Smooth muscle cell (in vitro differentiated cells): ENCODE measurements at regions not wholly inside any gene's neighbourhood (a gene's known extent, or its start where the extent isn't known, plus 50 kb on each side); places are given as distances from the start of the nearest gene placed in this dataset.

Experiments
- DNase-seq: peaks from one replicate; lab custom pipeline; 2025; ENCODE audit not compliant: unreplicated experiment; lab: John Stamatoyannopoulos, UW
- H2AFZ ChIP-seq: fragments of 200-600 bp; sonication (generic); 2 replicates; pipeline ENCODE4 v1.6.0; 2016; ENCODE audit warnings: antibody characterized with exemption, low read depth, mild to moderate bottlenecking
- H3F3A ChIP-seq: fragments of 200-600 bp; sonication (generic); 2 replicates; pipeline ENCODE4 v1.6.0; 2017; ENCODE audit warnings: antibody characterized with exemption, low read depth
- H3K27ac ChIP-seq: fragments of 200-600 bp; sonication (generic); 2 replicates; pipeline ENCODE4 v1.5.1; 2016; ENCODE audit warnings: low read depth, mild to moderate bottlenecking
- H3K27me3 ChIP-seq: fragments of 200-600 bp; sonication (generic); 2 replicates; pipeline ENCODE4 v1.6.1; 2016; ENCODE audit warnings: low read depth, mild to moderate bottlenecking
- H3K36me3 ChIP-seq: fragments of 200-600 bp; sonication (generic); 2 replicates; pipeline ENCODE4 v1.5.1; 2016; ENCODE audit warnings: low read depth
- H3K4me1 ChIP-seq: fragments of 200-600 bp; sonication (generic); 2 replicates; pipeline ENCODE4 v1.5.1; 2016; ENCODE audit warnings: low read depth
- H3K4me2 ChIP-seq: fragments of 200-600 bp; sonication (generic); 2 replicates; pipeline ENCODE4 v1.6.0; 2016; ENCODE audit warnings: mild to moderate bottlenecking
- H3K4me3 ChIP-seq: fragments of 200-600 bp; sonication (generic); 2 replicates; pipeline ENCODE4 v1.5.1; 2016; ENCODE audit warnings: mild to moderate bottlenecking
- H3K79me2 ChIP-seq: fragments of 200-600 bp; sonication (generic); 2 replicates; pipeline ENCODE4 v1.6.0; 2016; ENCODE audit warnings: low read depth, mild to moderate bottlenecking
- H3K9ac ChIP-seq: fragments of 200-600 bp; sonication (generic); 2 replicates; pipeline ENCODE4 v1.6.0; 2016; ENCODE audit warnings: low read depth
- H3K9me3 ChIP-seq: fragments of 200-600 bp; sonication (generic); replicated peaks from 2 replicates; pipeline ENCODE4 v1.5.1; 2016; ENCODE audit warnings: low read depth
- H4K20me1 ChIP-seq: fragments of 200-600 bp; sonication (generic); 2 replicates; pipeline ENCODE4 v1.6.0; 2016; ENCODE audit warnings: low read depth
- WGBS: methylation state at CpG from one replicate; pipeline ENCODE4 v1.1.7; 2016; ENCODE audit warnings: low lambda C conversion rate; 5-methylcytosine and 5-hydroxymethylcytosine counted together
- TF ChIP-seq, protein P1 (sequence below): fragments of 200-600 bp; sonication (generic); IDR thresholded peaks from 2 replicates; pipeline ENCODE4 v1.5.1; 2017; ENCODE audit warnings: borderline replicate concordance, mild to moderate bottlenecking, antibody characterized with exemption; ENCODE audit not compliant: insufficient read depth, poor library complexity, severe bottlenecking

DNA sequence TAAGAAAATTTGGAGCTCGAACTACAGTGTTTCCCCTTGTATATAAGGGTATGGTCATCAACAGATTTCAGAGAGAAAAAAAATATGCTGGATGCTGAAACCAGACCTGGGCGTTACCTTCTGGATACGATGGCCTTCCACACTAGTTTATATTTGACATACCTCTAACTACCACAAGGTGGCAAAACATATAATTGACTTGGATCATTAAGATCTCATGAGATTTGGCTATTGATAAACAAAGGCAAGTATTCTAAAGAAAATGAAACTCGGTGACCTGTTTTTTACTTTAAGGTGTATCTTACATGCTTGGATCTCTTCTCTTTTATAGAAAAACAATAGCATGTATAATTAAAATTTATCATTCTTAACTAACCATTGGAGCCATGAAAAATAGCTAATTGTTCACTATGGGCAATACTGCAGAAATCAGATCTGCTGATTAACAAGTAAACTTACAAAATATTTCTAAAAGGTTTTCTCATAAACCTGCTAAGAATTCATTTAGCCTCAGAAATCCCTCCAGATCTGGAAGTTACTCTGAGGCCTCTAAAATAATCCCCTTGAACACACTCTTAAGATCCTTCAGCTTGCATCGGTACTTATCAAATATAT, 300.6 kb upstream of the KCNH8 start:
- H3K27me3 ChIP-seq, result no peaks in the 10 kb centered on the region
- no peak overlapping the region for H3K4me2 ChIP-seq
- TF ChIP-seq, protein P1, sequence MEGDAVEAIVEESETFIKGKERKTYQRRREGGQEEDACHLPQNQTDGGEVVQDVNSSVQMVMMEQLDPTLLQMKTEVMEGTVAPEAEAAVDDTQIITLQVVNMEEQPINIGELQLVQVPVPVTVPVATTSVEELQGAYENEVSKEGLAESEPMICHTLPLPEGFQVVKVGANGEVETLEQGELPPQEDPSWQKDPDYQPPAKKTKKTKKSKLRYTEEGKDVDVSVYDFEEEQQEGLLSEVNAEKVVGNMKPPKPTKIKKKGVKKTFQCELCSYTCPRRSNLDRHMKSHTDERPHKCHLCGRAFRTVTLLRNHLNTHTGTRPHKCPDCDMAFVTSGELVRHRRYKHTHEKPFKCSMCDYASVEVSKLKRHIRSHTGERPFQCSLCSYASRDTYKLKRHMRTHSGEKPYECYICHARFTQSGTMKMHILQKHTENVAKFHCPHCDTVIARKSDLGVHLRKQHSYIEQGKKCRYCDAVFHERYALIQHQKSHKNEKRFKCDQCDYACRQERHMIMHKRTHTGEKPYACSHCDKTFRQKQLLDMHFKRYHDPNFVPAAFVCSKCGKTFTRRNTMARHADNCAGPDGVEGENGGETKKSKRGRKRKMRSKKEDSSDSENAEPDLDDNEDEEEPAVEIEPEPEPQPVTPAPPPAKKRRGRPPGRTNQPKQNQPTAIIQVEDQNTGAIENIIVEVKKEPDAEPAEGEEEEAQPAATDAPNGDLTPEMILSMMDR, result peak; percentile 33
- H2AFZ ChIP-seq, result no peak overlapping the region
- H4K20me1 ChIP-seq, result no peaks in the 10 kb centered on the region
- H3K4me1 ChIP-seq, result no peaks in the 10 kb centered on the region
- H3K27ac ChIP-seq, result no peak overlapping the region
- no peaks in the 10 kb centered on the region for H3K79me2 ChIP-seq
- H3K4me3 ChIP-seq, result no peak overlapping the region
- H3F3A ChIP-seq, result no peaks in the 10 kb centered on the region
- no peaks in the 10 kb centered on the region for H3K36me3 ChIP-seq
- no peaks in the 10 kb centered on the region for H3K9me3 ChIP-seq
- no peak for DNase-seq
- WGBS, result 64% methylated on average over 5 of the region's 5 CpGs
- H3K9ac ChIP-seq, result no peak overlapping the region

DNA sequence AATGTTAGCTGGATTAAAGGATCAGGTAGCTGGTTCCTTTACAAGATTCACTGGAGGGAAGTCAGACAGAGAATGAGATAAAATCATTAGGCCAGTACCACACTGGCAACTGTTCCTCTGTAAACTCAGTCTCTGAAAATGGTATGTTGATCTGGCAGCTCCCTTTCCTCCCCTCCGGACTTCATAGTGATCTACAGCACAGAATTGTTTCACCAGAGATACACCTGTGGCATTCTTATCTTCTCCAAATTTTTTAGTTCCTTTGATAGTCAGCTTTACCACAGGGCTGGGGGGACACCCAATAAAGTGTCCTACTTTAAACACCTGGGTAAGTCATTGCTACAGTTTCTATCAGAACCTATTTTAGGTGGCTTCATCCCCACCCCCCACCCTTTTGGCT, 304.3 kb upstream of the KCNH8 start:
- no peaks in the 10 kb centered on the region for H3K79me2 ChIP-seq
- H2AFZ ChIP-seq, result no peak overlapping the region
- H3K9ac ChIP-seq, result no peak overlapping the region
- DNase-seq, result no peak
- H3F3A ChIP-seq, result no peaks in the 10 kb centered on the region
- no peaks in the 10 kb centered on the region for H3K27me3 ChIP-seq
- TF ChIP-seq, protein P1, result no peak
- H3K4me3 ChIP-seq, result no peak overlapping the region
- no peaks in the 10 kb centered on the region for H4K20me1 ChIP-seq
- no peak overlapping the region for H3K27ac ChIP-seq
- 56% methylated on average over 1 of the region's 1 CpG for WGBS
- no peaks in the 10 kb centered on the region for H3K4me1 ChIP-seq
- H3K4me2 ChIP-seq, result no peak overlapping the region
- no peaks in the 10 kb centered on the region for H3K36me3 ChIP-seq
- no peaks in the 10 kb centered on the region for H3K9me3 ChIP-seq

DNA sequence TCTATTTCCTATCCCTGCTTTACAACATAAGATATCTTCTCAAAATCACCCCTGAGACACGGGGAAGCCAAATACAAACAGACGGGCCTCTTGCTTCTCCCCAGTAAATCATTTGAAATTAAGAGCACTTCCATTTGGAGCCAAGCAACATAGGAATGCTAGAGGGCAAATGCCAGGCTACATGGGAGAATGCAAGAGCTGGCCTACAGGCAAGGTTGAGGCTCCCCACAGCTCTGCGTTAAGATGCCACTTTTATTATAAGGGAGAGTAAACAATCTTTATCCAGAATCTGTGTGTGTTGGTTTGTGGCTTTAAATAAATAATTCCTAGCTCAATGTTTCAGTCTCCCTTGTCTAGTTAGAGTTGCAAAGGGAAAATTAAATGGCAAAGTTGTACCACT, 305.1 kb upstream of the KCNH8 start:
- no peaks in the 10 kb centered on the region for H3K36me3 ChIP-seq
- WGBS, result 63% methylated on average over 3 of the region's 3 CpGs
- H3K9me3 ChIP-seq, result no peaks in the 10 kb centered on the region
- no peak overlapping the region for H2AFZ ChIP-seq
- H3K79me2 ChIP-seq, result no peaks in the 10 kb centered on the region
- no peak overlapping the region for H3K4me2 ChIP-seq
- no peaks in the 10 kb centered on the region for H3F3A ChIP-seq
- TF ChIP-seq, protein P1, result no peak
- H3K27ac ChIP-seq, result no peak overlapping the region
- no peaks in the 10 kb centered on the region for H3K27me3 ChIP-seq
- no peak for DNase-seq
- H3K9ac ChIP-seq, result no peak overlapping the region
- H3K4me3 ChIP-seq, result no peak overlapping the region
- no peaks in the 10 kb centered on the region for H4K20me1 ChIP-seq
- no peaks in the 10 kb centered on the region for H3K4me1 ChIP-seq
